ENCODE measurements at regions not wholly inside any gene's neighbourhood (a gene's known extent, or its start where the extent isn't known, plus 50 kb on each side); places are given as distances from the start of the nearest gene placed in this dataset.

DNA sequence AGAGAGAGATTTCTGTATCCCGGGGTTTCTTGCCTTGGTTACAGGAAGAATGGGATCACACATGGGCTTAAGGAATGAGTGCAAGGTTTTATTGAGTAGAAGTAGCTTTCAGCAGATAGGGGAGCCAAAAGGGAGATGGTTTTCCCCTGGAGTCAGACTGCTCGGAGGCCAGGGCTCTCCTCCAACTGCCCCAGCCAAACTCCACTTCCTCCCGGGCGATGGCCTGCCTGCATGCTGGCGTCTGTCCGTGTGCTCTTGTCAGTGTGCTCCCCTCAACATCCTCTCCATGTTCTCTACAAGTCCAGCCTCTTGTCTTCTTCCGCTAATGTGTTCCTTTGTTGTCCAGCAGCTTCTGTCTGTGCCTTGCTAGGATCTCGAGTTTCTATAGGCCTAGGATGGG is 421.3 kb upstream of the ADGRL2 start:
- DNase-seq, result no peak

DNA sequence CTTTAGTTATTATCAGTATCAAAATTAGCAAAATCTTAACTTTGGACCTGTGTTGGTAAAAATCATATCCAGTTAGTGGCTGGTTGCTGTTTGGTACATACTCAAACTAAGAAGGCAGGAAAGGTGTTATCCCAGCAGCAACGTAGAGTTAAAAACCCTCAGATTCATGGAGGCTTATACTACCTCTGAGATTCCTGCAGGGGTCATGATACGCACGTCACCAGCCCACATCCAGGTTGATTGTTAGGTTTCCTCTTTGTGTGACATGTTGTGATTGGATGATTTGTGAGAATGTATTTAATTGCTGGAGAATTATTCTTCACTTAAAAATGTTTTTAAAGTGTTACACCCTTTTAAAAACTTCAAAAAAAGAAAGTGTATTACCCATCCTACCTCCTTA is 423.3 kb upstream of the ADGRL2 start:
- no peak for DNase-seq

DNA sequence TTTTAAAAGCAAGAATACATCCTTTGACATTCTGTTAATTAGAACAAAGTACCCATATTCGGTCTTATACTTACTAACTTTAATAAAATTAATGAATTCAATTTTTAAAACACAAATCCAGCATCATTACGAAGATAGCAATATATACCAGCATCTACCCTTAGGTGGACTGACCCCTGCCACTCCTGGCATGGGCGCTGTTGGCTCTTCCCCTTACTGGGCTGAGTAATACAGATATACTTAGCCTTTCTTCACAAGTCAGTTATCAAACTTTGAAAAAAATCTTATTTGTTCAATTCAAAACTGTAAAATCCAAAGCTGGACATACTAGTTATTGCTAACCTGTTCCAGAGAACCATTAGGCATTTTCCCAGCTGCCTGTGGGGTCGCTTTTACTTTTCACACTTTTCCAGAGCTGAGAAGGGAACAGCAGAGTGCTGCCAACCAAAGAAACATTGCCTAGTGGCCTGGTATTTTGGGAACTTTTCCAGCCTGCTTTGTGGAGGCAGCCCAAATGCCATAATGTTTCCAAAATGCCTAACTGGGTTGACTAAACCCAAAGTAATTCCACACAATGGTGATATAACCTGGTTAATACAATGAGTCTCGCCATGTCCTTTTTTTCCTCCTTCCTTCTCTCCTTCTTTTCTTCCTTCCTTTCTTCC is 424.7 kb upstream of the ADGRL2 start:
- no peak for DNase-seq

DNA sequence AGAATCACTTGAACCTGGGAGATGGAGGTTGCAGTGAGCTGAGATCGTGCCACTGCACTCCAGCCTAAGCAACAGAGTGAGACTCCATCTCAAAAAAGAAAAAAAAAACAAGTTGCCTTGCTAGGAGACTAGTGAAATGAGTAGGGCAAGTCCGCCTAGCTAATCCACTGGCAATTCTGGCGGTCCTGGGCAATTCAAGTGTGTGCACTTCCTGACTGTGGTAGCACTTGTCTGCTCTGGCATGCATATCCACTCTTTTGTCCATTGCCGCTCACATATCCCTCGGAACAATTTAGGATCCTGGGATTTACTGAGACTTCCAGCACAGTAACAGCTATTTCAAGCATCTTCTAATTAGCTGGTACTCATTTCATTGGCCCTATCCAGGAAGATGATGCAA is 426.3 kb upstream of the ADGRL2 start:
- DNase-seq, result no peak

DNA sequence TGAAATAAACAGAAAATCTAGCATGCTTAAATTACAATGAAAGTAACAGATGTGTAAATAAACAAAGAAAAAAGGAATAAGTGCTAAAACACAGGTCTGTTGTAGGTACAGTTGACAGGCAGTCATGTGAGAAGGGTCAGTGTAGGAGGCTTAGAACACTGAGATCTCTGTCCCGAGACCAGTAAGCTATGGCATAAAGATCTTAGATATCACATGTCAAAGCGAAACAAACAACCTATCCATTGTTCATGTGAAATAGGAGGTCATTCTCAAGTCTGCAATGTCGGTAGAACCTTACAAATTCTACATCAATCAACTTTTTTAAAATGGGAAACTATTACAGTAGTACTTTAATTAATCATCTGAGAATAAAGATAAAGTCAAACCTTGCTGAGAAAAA is 428.9 kb upstream of the ADGRL2 start:
- no peak for DNase-seq

DNA sequence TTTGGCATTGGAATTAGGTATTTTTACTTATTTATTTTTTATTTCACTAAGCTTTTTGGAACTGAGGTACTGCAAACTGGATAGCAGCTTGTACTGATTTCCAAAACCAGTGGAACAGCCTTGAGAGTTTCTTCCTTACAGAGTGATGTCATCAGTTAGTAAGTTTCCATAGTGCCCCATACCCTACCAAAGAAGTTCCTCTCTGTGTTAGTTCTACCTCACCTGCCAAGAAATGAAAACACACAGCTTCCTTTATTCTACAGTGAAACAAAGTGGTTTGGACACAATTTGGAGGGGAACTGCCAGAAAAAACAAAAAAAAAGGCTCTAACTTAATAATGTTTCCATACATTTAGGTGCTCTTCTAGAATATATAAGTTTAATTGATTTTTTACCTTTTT is 430.9 kb upstream of the ADGRL2 start:
- no peak for DNase-seq

- DNase-seq, result no peak
Measured at GRCh38 chr1:81366173-81366572, 434.6 kb upstream of the ADGRL2 start.

DNA sequence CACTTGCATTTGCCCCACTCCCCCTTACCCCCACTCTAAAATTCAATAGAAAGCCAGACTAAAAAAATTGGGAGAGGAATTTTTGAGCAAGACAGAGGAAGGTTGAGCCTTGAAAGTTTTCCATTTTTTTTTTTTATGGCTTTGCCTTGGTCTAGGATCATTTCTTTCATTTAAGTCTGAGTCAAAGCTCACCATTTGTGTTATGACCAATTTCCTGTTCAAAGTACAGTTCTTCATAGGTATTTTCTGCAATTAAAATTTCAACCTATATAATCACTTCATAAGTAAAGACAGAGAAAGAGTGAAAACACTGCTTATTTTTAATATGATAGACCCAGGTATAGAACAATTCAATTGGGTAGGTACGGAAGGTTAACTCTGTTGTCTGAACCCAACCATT is 436.6 kb upstream of the ADGRL2 start:
- no peak for DNase-seq

GRCh38 chr1:81358151-81358550 is 442.6 kb upstream of the ADGRL2 start:
- no peak for DNase-seq

GRCh38 chr1:81351864-81352263 is 448.9 kb upstream of the ADGRL2 start:
- DNase-seq, result no peak

GRCh38 chr1:81349194-81349965 is 451.4 kb upstream of the ADGRL2 start:
- no peak for DNase-seq

GRCh38 chr1:81345110-81345509 is 455.6 kb upstream of the ADGRL2 start:
- no peak for DNase-seq

DNA sequence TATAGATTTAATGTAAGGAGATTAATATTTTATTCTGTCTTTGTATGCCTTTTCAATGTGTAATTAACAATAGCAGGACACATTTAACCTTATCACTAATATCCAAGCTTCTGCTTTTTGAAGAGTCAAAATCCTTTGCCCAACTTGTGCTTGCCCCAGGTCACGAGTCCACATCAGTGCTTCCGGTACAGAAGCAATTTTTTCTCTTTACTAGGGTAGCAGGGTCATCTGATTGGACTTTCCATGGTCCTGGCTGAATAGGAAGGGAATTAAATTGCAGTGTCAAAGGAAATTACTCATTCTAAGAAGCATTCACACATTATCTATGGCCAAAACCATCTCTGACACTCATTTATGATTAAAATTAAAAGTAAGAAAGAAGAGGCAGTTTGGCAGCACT is 460.5 kb upstream of the ADGRL2 start:
- DNase-seq, result no peak

DNA sequence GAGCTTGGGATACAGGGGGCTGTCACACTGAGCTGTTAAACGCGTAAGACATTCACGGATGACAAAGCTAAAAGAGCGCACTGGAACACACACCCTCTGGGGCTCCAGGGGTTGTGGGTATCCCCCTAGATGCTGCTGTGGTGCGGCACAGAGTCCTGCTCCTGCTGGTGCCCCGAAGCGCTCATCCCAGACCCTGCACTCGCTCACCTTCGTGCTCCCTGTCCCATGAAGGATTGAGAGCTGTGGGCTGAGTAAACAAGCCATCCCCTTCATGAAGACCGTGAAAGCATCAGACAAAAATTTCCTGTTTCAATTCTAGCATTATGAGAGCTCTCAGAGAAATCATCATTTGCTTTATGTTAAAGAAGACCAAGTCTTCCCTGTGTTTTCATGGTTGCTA is 463.5 kb upstream of the ADGRL2 start:
- no peak for DNase-seq

GRCh38 chr1:81335876-81336275 is 464.9 kb upstream of the ADGRL2 start:
- no peak for DNase-seq

DNA sequence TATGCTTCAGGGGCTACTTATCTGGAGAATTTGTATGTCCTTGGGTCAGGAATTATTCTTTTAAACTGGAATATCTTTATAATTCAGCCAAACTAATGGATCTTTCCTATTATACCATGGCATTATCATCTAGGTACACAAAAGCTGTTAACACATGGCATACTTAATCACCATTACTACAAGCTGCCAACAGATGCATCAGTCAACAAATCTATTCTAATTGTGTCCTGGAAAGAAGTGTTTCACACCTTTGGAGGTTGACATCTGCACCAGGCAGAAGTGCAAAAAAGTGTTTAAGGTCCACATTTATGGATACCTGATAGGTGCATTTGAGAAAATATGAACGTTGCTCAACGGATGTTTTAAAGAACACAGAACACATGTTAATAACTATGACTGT is 470.2 kb upstream of the ADGRL2 start:
- DNase-seq, result no peak

GRCh38 chr1:81330111-81330510 is 470.6 kb upstream of the ADGRL2 start:
- DNase-seq, result no peak

DNA sequence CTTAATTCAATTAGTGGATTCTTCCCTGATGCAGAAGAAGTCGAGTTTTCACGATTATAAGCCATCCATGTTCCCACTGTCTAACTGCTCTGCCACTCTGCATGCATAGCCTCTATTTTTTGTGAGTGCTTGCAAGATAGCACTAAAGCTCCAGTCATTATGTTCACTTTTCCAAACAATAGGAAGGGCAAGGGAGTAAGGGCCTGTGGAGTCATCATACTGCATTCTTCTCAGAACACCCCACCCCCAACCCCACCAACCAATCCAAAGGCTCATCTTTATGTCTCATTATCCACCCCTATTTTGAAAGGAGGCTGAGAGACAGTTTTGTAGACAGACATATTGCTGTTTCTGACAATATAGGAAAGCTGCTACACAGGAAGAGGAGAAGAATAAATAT is 471.7 kb upstream of the ADGRL2 start:
- no peak for DNase-seq

DNA sequence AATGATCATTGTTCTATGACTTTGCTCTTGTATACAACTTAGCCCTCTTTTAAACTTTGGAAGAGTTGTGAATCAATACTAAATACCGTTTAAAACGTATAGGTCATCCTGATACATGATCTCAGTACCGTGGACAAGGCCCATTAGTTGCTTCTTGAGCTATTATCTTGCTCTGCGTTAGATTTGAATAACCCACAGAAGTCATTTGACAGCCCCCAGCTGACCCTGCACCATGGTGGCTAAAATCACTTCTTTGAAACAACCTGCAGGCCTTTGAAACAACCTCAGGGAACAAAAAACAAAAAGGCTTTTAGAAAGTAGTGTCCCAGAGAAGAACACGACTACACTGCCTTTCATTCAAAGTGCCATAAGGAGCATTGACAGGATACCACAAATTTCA is 473.0 kb upstream of the ADGRL2 start:
- DNase-seq, result no peak

GRCh38 chr1:81327103-81327710 is 473.5 kb upstream of the ADGRL2 start:
- DNase-seq, result no peak

DNA sequence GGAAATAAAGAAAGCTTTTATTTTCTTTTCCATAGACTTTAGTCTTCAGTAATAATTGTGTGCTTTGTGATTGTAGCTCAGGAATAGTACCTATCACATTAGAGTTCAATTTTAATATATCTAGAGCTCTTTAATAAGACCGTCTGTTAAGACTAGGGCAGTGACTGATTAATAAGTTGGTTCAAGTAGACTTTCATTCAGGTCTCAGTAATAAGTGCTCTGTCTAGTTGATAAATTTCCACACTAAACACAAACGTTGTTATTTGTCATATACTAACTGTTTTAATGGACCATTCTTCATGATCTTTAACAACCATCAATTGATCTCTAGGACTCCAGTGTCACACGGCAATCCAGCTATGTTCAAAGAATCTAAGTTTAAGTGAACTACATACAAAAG is 474.5 kb upstream of the ADGRL2 start:
- no peak for DNase-seq

GRCh38 chr1:81325397-81325796 is 475.3 kb upstream of the ADGRL2 start:
- DNase-seq, result no peak

- DNase-seq, result no peak
Measured at GRCh38 chr1:81323862-81324261, 476.9 kb upstream of the ADGRL2 start.

- DNase-seq, result no peak
Measured at GRCh38 chr1:81317191-81317590, 483.5 kb upstream of the ADGRL2 start.
